ENCODE measurements at regions not wholly inside any gene's neighbourhood (a gene's known extent, or its start where the extent isn't known, plus 50 kb on each side); places are given as distances from the start of the nearest gene placed in this dataset.
"Not testable (repeated sequence)": the region's sequence is repeated elsewhere in the genome, so short reads cannot be mapped to it uniquely, and the experiment has no call there.

DNA sequence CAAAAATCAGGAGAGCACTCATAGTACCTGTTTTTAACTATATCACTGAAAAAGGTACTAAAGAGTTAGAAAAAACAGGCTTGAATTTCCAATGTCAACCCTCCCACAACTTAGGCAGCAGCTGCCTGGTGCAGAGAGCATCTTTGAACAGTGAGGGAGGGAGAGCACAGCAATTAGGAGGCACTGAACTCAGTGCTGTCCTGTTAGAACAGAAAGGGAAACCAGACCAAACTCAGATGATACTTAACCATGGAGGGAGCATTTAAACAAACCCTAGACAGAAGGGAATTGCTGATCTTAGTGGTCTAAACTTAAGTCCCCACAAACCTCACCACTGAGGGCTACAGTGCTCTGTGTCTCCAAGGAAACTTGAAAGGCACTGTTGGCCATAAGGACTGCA, 179.2 kb upstream of the AGTR1 start:
- intact Hi-C loops (cut with micrococcal nuclease), result no loop called here
- Mint-ChIP-seq H3K9me3 (peaks cover 3% of the 10 kb centered on the region), H3K4me3 (no peak overlapping the region), H3K27me3 (ENCODE audit: insufficient read depth) (no peaks in the 10 kb centered on the region), H3K4me1 (ENCODE audit: low read depth) (no peaks in the 10 kb centered on the region), H3K27ac (no peak overlapping the region), H3K36me3 (ENCODE audit: low read depth) (no peaks in the 10 kb centered on the region)
- no peak for DNase-seq (ENCODE audit: low spot score)

DNA sequence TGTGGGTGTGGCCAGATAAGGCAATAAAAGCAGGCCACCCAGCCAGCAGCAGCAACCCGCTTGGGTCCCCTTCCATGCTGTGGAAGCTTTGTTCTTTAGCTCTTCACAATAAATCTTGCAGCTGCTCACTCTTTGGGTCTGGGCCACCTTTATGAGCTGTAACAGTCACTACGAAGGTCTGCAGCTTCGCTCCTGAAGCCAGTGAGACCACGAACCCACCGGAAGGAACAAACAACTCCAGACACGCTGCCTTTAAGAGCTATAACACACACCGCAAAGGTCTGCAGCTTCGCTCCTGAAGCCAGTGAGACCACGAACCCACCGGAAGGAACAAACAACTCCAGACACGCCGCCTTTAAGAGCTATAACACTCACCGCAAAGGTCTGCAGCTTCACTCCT, 172.1 kb upstream of the AGTR1 start:
- H3K27ac Mint-ChIP-seq; H3K36me3 Mint-ChIP-seq (ENCODE audit: low read depth); H3K4me1 Mint-ChIP-seq (ENCODE audit: low read depth); H3K9me3 Mint-ChIP-seq; intact Hi-C loops (cut with micrococcal nuclease); H3K4me3 Mint-ChIP-seq; H3K27me3 Mint-ChIP-seq (ENCODE audit: insufficient read depth); DNase-seq (ENCODE audit: low spot score): not testable (repeated sequence)

- DNase-seq (ENCODE audit: low spot score), result no peak
- Mint-ChIP-seq H3K9me3 (no peaks in the 10 kb centered on the region), H3K36me3 (ENCODE audit: low read depth) (no peaks in the 10 kb centered on the region), H3K4me3 (no peak overlapping the region), H3K27ac (no peak overlapping the region), H3K27me3 (ENCODE audit: insufficient read depth) (no peaks in the 10 kb centered on the region), H3K4me1 (ENCODE audit: low read depth) (no peaks in the 10 kb centered on the region)
- intact Hi-C loops (cut with micrococcal nuclease), result no loop called here
Measured at GRCh38 chr3:148528024-148528423, 169.7 kb upstream of the AGTR1 start.

- intact Hi-C loops (cut with micrococcal nuclease), result no loop called here
Measured at GRCh38 chr3:148531836-148532235, 165.9 kb upstream of the AGTR1 start.

GRCh38 chr3:148532326-148532725, 165.4 kb upstream of the AGTR1 start:
- Mint-ChIP-seq H3K36me3 (ENCODE audit: low read depth) (no peaks in the 10 kb centered on the region), H3K27me3 (ENCODE audit: insufficient read depth) (no peaks in the 10 kb centered on the region), H3K4me1 (ENCODE audit: low read depth) (no peaks in the 10 kb centered on the region), H3K27ac (no peak overlapping the region), H3K9me3 (no peaks in the 10 kb centered on the region), H3K4me3 (no peak overlapping the region)
- intact Hi-C loops (cut with micrococcal nuclease), result no loop called here
- DNase-seq (ENCODE audit: low spot score), result no peak

More at GRCh38 chr3:148531836-148532235, 165.9 kb upstream of the AGTR1 start:
- Mint-ChIP-seq H3K36me3 (ENCODE audit: low read depth) (no peaks in the 10 kb centered on the region), H3K27me3 (ENCODE audit: insufficient read depth) (no peaks in the 10 kb centered on the region), H3K4me3 (no peak overlapping the region), H3K9me3 (no peaks in the 10 kb centered on the region), H3K27ac (no peak overlapping the region), H3K4me1 (ENCODE audit: low read depth) (no peaks in the 10 kb centered on the region)
- no peak for DNase-seq (ENCODE audit: low spot score)

GRCh38 chr3:148532774-148533173, 164.9 kb upstream of the AGTR1 start:
- no peaks in the 10 kb centered on the region for H3K9me3 Mint-ChIP-seq
- no peaks in the 10 kb centered on the region for H3K36me3 Mint-ChIP-seq (ENCODE audit: low read depth)
- no peaks in the 10 kb centered on the region for H3K27me3 Mint-ChIP-seq (ENCODE audit: insufficient read depth)
- intact Hi-C loops (cut with micrococcal nuclease), result no loop called here
- H3K27ac Mint-ChIP-seq, result no peak overlapping the region
- no peak overlapping the region for H3K4me3 Mint-ChIP-seq
- DNase-seq (ENCODE audit: low spot score), result no peak
- H3K4me1 Mint-ChIP-seq (ENCODE audit: low read depth), result no peaks in the 10 kb centered on the region

DNA sequence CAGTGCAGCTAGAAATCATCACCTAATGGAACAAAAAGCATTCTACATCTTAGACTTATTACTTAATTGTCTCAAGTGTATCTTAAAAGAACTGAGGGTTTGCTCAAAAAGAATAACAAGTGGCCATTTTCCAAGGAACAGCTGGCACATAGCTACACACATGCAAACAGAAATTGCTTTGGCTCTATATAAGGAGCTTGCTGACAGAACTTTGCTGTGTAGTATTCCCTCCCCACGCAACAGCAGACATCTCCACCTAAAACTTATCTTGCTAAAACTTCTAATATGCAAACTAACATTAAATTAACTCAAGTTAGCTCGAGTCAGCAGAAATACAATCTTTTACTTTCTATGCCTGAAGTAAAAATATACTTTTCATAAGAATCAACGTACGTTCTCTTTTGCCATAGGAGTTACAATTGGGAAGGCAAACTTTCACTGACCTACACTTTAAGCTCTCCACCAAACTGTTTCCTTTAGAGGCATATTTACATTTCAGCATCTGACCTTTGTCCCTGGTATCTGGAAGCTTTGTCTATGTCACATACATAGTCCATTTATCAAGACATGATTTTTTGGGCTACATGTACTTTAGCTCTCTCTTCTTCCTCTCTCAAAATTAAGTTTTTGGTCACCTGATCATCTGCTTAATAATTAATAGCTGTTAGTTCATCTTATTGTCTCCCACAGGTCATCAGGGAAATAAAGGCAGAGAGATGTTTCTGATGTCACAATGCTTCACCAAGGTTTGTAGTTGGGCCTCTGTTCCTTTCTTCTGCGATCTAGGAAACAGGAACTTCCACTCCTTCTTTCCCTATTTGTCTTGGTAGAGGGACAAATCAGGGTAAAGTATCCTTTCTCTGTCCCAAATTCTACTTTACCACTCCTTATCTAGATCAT, 163.4 kb upstream of the AGTR1 start:
- H3K27ac Mint-ChIP-seq, result no peak overlapping the region

DNA sequence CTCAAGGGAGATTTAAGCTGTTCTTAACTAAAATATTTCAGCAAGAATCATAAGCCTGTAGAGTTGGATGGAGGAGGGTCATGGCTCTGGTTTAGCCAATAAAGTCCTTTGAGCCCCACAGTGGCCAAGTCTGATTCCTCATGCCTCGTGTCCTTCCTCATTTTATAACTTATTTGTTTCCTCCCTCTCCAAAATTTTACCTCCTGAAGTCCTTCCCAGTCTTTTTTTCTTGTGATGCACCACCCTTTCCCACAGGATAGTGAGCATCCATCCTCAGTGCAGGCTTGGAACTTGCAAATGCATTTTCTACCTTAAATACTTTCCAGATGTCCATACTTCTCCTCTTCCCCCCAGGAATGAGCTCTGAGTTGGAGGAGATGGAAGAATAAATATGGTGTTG, 162.7 kb upstream of the AGTR1 start:
- no peak overlapping the region for H3K27ac Mint-ChIP-seq
- H3K27me3 Mint-ChIP-seq (ENCODE audit: insufficient read depth), result no peaks in the 10 kb centered on the region
- DNase-seq (ENCODE audit: low spot score), result no peak
- H3K4me3 Mint-ChIP-seq, result no peak overlapping the region
- no peaks in the 10 kb centered on the region for H3K36me3 Mint-ChIP-seq (ENCODE audit: low read depth)
- no peaks in the 10 kb centered on the region for H3K4me1 Mint-ChIP-seq (ENCODE audit: low read depth)
- H3K9me3 Mint-ChIP-seq, result no peaks in the 10 kb centered on the region
- intact Hi-C loops (cut with micrococcal nuclease), result no loop called here

More for the DNA sequence above, 163.4 kb upstream of the AGTR1 start:
- Mint-ChIP-seq H3K36me3 (ENCODE audit: low read depth) (no peaks in the 10 kb centered on the region), H3K27me3 (ENCODE audit: insufficient read depth) (no peaks in the 10 kb centered on the region), H3K4me1 (ENCODE audit: low read depth) (no peaks in the 10 kb centered on the region), H3K9me3 (no peaks in the 10 kb centered on the region), H3K4me3 (no peak overlapping the region)
- intact Hi-C loops (cut with micrococcal nuclease), result no loop called here
- DNase-seq (ENCODE audit: low spot score), result no peak

DNA sequence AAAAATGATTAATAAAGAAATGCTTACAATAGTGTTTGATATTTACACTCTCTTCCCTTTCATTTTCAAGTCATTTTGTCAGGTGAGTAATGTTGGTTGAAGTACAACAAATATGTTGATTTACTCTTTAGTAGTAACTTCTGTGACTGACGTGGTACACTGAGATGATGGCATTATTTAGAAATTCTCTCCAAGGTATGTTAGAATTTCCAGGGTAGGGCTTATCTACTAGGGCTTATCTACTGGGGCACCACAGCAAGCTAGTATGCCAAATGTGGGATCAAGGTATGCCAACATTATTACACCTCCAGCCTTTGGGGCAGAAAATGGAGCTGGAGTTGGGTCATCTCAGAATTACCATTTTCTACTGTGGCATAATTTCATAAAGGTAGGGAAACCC, 157.4 kb upstream of the AGTR1 start:
- H3K4me3 Mint-ChIP-seq, result no peak overlapping the region
- H3K27me3 Mint-ChIP-seq (ENCODE audit: insufficient read depth), result no peaks in the 10 kb centered on the region
- H3K4me1 Mint-ChIP-seq (ENCODE audit: low read depth), result no peaks in the 10 kb centered on the region
- intact Hi-C loops (cut with micrococcal nuclease), result no loop called here
- H3K27ac Mint-ChIP-seq, result no peak overlapping the region
- H3K9me3 Mint-ChIP-seq, result no peaks in the 10 kb centered on the region
- no peaks in the 10 kb centered on the region for H3K36me3 Mint-ChIP-seq (ENCODE audit: low read depth)
- DNase-seq (ENCODE audit: low spot score), result no peak

DNA sequence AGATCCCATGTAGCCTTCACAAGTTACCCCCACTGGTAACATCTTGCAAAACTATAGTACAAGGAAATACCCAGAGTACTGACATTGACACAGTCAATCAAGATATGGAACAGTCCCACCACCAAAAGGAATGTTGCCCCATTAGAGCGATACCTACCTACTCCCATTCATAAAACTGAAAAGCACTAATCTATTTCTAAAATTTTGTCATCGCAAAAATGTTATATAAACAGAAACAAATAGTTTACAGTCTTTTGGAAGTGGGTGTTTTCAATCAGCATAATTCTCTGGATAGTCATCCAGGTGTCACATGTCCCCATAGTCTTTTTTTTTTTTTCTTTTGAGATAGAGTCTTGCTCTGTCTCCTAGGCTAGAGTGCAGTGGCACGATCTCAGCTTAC, 156.9 kb upstream of the AGTR1 start:
- Mint-ChIP-seq H3K4me3 (no peak overlapping the region), H3K27ac (no peak overlapping the region), H3K4me1 (ENCODE audit: low read depth) (no peaks in the 10 kb centered on the region), H3K9me3 (no peaks in the 10 kb centered on the region), H3K27me3 (ENCODE audit: insufficient read depth) (no peaks in the 10 kb centered on the region), H3K36me3 (ENCODE audit: low read depth) (no peaks in the 10 kb centered on the region)
- DNase-seq (ENCODE audit: low spot score), result no peak
- intact Hi-C loops (cut with micrococcal nuclease), result no loop called here

- H3K27me3 Mint-ChIP-seq (ENCODE audit: insufficient read depth), result no peaks in the 10 kb centered on the region
- H3K9me3 Mint-ChIP-seq, result no peaks in the 10 kb centered on the region
- no peak for DNase-seq (ENCODE audit: low spot score)
- no peak overlapping the region for H3K4me3 Mint-ChIP-seq
- H3K4me1 Mint-ChIP-seq (ENCODE audit: low read depth), result no peaks in the 10 kb centered on the region
- H3K36me3 Mint-ChIP-seq (ENCODE audit: low read depth), result no peaks in the 10 kb centered on the region
- intact Hi-C loops (cut with micrococcal nuclease), result no loop called here
- no peak overlapping the region for H3K27ac Mint-ChIP-seq
Measured at GRCh38 chr3:148546959-148547358, 150.7 kb upstream of the AGTR1 start.

DNA sequence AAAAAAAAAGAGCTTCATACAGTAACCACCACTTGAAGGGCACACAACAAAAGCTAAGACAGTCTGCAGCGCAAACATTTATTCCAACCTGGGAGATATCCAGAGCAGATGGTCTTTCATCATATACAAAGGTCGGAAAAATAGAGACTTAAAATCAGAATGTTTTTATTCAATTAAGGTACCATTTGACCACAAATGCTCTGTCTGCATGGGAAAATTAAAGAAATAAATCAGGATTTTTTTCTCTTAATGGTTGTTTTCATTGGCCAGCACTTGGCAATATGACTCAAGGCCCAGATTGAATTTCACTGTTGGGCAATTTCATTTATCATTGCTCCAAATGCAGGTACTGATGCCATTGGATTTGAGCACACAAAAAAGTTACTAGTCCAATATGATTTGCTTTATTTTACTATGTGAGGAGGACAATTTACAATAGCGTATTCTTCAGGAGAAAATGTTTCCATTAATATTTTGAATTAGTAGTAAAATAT, 145.9 kb upstream of the AGTR1 start:
- Mint-ChIP-seq H3K4me1 (ENCODE audit: low read depth) (no peaks in the 10 kb centered on the region), H3K27me3 (ENCODE audit: insufficient read depth) (no peaks in the 10 kb centered on the region), H3K9me3 (no peaks in the 10 kb centered on the region), H3K27ac (no peak overlapping the region), H3K36me3 (ENCODE audit: low read depth) (no peaks in the 10 kb centered on the region), H3K4me3 (no peak overlapping the region)
- intact Hi-C loops (cut with micrococcal nuclease), result no loop called here
- no peak for DNase-seq (ENCODE audit: low spot score)

DNA sequence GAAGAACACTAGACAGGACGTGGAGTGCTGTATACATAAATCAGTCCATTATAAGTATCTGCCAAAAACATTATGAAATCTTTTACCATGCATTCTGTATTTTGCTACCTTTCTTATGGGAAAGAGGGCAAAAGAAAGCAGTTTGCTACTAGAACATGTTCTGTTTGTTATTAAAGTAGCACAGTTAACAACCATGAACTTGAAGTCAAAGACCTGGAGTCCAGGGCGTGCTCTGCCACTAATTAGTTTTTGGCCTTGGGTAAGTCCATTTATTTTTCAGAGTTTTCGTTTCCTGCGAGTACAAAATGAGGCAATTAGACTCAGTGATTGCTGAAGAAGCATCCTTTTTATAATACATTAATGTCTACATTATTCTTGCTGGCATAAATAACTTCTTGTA, 143.3 kb upstream of the AGTR1 start:
- intact Hi-C loops (cut with micrococcal nuclease), result no loop called here
- DNase-seq (ENCODE audit: low spot score), result no peak
- H3K27ac Mint-ChIP-seq, result no peak overlapping the region
- no peak overlapping the region for H3K4me3 Mint-ChIP-seq
- no peaks in the 10 kb centered on the region for H3K4me1 Mint-ChIP-seq (ENCODE audit: low read depth)
- H3K9me3 Mint-ChIP-seq, result no peaks in the 10 kb centered on the region
- no peaks in the 10 kb centered on the region for H3K36me3 Mint-ChIP-seq (ENCODE audit: low read depth)
- no peaks in the 10 kb centered on the region for H3K27me3 Mint-ChIP-seq (ENCODE audit: insufficient read depth)

GRCh38 chr3:148556664-148557063, 141.0 kb upstream of the AGTR1 start:
- Mint-ChIP-seq H3K4me3 (no peak overlapping the region), H3K27me3 (ENCODE audit: insufficient read depth) (no peaks in the 10 kb centered on the region), H3K36me3 (ENCODE audit: low read depth) (no peaks in the 10 kb centered on the region), H3K4me1 (ENCODE audit: low read depth) (no peaks in the 10 kb centered on the region), H3K9me3 (no peaks in the 10 kb centered on the region), H3K27ac (no peak overlapping the region)
- DNase-seq (ENCODE audit: low spot score), result no peak
- intact Hi-C loops (cut with micrococcal nuclease), result no loop called here
